ENCODE measurements at regions not wholly inside any gene's neighbourhood (a gene's known extent, or its start where the extent isn't known, plus 50 kb on each side); places are given as distances from the start of the nearest gene placed in this dataset.

DNA sequence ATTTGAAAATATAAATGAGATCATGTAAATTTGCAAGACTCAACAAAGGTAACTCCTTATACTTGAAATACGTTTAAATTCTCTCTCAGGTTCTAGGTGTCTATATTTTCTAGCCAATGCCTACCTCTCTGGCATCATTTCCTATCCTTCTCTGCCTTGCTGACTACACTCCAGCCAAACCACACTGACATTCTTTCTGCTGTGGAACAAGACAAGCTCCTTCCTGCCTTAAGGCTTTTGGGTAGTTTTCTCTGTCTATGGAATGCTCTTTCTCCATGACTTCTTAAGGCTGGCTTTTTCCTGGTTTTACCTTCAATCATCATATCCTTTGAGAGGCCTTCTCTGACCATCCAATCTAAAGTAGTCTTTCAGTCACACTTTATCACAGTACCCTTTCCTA lies 201.0 kb downstream of the SPRY1 start:
- no peaks in the 10 kb centered on the region for H4K20me1 ChIP-seq (ENCODE audit: insufficient read depth)
- no peaks in the 10 kb centered on the region for H3K36me3 ChIP-seq (ENCODE audit: insufficient read depth)
- no peak overlapping the region for H3K9ac ChIP-seq
- TF ChIP-seq, protein P1, sequence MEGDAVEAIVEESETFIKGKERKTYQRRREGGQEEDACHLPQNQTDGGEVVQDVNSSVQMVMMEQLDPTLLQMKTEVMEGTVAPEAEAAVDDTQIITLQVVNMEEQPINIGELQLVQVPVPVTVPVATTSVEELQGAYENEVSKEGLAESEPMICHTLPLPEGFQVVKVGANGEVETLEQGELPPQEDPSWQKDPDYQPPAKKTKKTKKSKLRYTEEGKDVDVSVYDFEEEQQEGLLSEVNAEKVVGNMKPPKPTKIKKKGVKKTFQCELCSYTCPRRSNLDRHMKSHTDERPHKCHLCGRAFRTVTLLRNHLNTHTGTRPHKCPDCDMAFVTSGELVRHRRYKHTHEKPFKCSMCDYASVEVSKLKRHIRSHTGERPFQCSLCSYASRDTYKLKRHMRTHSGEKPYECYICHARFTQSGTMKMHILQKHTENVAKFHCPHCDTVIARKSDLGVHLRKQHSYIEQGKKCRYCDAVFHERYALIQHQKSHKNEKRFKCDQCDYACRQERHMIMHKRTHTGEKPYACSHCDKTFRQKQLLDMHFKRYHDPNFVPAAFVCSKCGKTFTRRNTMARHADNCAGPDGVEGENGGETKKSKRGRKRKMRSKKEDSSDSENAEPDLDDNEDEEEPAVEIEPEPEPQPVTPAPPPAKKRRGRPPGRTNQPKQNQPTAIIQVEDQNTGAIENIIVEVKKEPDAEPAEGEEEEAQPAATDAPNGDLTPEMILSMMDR (conservative IDR thresholded peaks at IDR 0.05; ENCODE audit: low read depth, low read length): no peak
- H3K79me2 ChIP-seq (ENCODE audit: insufficient read depth, low read depth): no peaks in the 10 kb centered on the region
- H3K27me3 ChIP-seq (ENCODE audit: insufficient read depth, low read depth): no peaks in the 10 kb centered on the region
- no peak overlapping the region for H2AFZ ChIP-seq (ENCODE audit: low read depth)
- no peak overlapping the region for H3K4me2 ChIP-seq
- peaks cover 44% of the 10 kb centered on the region for H3K4me1 ChIP-seq (ENCODE audit: low read depth, poor library complexity, severe bottlenecking)
- no peak overlapping the region for H3K27ac ChIP-seq
- no peak overlapping the region for H3K4me3 ChIP-seq (IDR thresholded peaks at IDR 0.05; ENCODE audit: insufficient read depth, low read depth, low read length)

DNA sequence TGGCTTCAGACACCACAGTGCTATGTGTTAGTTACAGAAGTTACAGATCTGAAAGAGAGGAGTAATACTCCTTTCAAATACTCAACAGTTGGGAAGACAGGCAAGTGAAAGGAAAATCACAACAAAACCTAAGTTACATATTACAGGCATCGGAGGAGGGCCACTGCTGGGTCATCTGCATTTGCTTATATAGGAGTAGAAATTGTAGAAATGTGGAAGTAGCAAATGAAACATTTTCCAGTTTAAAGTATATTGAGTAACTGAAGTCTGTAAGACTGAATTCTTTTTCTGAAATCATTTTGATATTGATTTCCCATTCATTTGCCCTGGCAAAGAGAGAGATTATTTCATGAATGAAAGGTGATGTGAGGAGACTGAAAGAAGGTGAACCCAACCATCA lies 201.7 kb downstream of the SPRY1 start:
- no peak overlapping the region for H3K4me2 ChIP-seq
- H3K4me3 ChIP-seq (IDR thresholded peaks at IDR 0.05; ENCODE audit: insufficient read depth, low read depth, low read length): no peak overlapping the region
- no peak overlapping the region for H3K27ac ChIP-seq
- H3K4me1 ChIP-seq (ENCODE audit: low read depth, poor library complexity, severe bottlenecking): peaks cover 44% of the 10 kb centered on the region
- H4K20me1 ChIP-seq (ENCODE audit: insufficient read depth): no peaks in the 10 kb centered on the region
- no peaks in the 10 kb centered on the region for H3K36me3 ChIP-seq (ENCODE audit: insufficient read depth)
- no peak overlapping the region for H3K9ac ChIP-seq
- TF ChIP-seq, protein P1 (conservative IDR thresholded peaks at IDR 0.05; ENCODE audit: low read depth, low read length): no peak
- H3K79me2 ChIP-seq (ENCODE audit: insufficient read depth, low read depth): no peaks in the 10 kb centered on the region
- no peaks in the 10 kb centered on the region for H3K27me3 ChIP-seq (ENCODE audit: insufficient read depth, low read depth)
- no peak overlapping the region for H2AFZ ChIP-seq (ENCODE audit: low read depth)

DNA sequence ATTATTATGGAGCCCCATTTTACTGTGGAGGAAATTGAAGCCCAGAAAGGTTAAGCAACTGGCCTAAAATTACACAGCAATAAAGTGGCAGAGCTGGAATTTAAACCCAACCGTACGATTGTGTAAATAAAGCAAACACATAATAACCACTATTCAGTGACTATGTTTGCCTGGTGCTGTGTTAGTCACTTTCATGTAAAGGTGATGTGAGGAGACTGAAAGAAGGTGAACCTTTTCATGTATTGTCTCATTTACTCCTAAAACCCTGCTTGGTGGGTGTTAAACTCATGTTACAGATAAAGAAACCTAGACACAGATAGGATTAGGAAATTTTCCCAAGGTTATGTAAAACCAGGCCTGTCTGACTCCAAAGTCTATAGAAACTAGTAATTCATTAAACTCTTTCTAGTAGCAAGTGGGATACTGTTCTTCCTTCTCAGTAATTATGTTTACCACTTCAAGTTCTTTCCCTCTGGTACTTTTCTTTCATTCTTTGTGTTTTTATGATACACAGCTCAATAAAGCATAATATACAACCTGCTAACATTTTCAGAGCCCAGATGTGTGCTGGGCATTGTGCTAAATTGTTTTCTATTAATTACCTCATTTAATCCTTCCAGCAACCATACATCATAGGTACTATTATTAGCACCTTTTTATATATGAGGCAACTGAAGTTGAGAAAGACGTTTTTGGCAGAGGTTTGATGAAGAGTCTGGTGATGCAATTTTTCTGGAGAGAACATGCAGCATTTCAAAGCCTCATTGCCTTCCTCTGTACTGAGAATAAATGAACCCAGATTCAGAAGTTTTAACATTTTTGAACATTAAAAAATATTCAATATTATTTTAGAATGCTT lies 202.7 kb downstream of the SPRY1 start:
- peak overlapping the region; percentile 44; the same call in 1 of the 2 replicates for H2AFZ ChIP-seq (ENCODE audit: low read depth)
- H3K36me3 ChIP-seq (ENCODE audit: insufficient read depth): no peaks in the 10 kb centered on the region
- H3K4me1 ChIP-seq (ENCODE audit: low read depth, poor library complexity, severe bottlenecking): peaks cover 44% of the 10 kb centered on the region
- peak overlapping the region; percentile 75 for H3K27ac ChIP-seq
- TF ChIP-seq, protein P1 (conservative IDR thresholded peaks at IDR 0.05; ENCODE audit: low read depth, low read length): no peak
- H4K20me1 ChIP-seq (ENCODE audit: insufficient read depth): no peaks in the 10 kb centered on the region
- H3K9ac ChIP-seq: peak overlapping the region; percentile 35; the same call in 1 of the 2 replicates
- peak overlapping the region; percentile 55 for H3K4me2 ChIP-seq
- H3K4me3 ChIP-seq (IDR thresholded peaks at IDR 0.05; ENCODE audit: insufficient read depth, low read depth, low read length): no peak overlapping the region
- H3K27me3 ChIP-seq (ENCODE audit: insufficient read depth, low read depth): no peaks in the 10 kb centered on the region
- no peaks in the 10 kb centered on the region for H3K79me2 ChIP-seq (ENCODE audit: insufficient read depth, low read depth)

DNA sequence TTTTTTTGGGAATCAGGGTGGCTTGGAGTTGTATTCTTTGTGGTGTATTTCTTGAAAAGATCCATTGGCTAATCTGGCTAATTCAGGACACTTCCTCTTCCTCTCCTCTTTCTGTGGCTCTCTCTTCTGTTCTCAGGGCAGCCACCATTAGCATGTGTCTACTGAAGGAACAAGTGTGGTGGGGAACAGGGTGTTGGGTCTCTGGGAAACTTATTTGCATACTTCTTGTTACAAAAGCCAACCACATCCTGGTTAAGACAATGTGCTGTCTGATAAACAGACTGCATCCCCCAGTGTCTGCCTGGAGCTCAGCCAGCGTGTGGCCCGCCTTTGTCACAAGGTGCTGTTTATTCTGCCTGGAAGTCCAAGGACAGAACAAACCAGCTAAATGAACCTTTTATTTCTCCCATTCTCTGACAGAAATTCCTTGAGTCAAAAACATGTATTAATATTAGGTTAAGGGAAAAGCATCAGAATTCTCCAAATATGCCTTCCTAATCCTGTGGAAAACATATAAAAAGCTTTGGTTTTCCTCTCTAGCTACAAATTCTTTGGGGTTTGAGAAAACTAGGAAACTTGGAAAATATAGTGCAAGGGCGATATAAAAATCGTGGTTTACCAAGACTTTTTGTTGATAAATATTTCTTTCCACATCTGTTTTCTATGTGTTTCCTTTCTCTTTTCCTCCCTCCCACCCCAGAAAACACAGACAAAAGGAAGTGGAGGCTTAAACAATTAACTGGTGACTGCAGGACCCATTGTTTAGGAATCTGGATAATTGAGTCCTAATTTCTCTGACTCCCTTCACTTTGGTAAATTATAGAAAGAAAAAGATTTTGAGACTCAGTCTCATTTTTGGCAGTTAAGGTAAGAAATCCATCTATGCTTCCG lies 203.6 kb downstream of the SPRY1 start:
- Histone ChIP-seq H3K4me3 (IDR thresholded peaks at IDR 0.05; ENCODE audit: insufficient read depth, low read depth, low read length) (no peak overlapping the region), H2AFZ (ENCODE audit: low read depth) (peak overlapping the region; percentile 44; the same call in 1 of the 2 replicates), H4K20me1 (ENCODE audit: insufficient read depth) (no peaks in the 10 kb centered on the region), H3K27me3 (ENCODE audit: insufficient read depth, low read depth) (no peaks in the 10 kb centered on the region), H3K79me2 (ENCODE audit: insufficient read depth, low read depth) (no peaks in the 10 kb centered on the region), H3K36me3 (ENCODE audit: insufficient read depth) (no peaks in the 10 kb centered on the region), H3K4me2 (peak overlapping the region; percentile 55), H3K27ac (peak overlapping the region; percentile 75), H3K4me1 (ENCODE audit: low read depth, poor library complexity, severe bottlenecking) (peaks cover 44% of the 10 kb centered on the region), H3K9ac (peak overlapping the region; percentile 35; the same call in 1 of the 2 replicates)
- TF ChIP-seq, protein P1 (conservative IDR thresholded peaks at IDR 0.05; ENCODE audit: low read depth, low read length): no peak

Measured in KMS-11 (cell line).